GM06990 (cell line): ENCODE measurements at regions not wholly inside any gene's neighbourhood (a gene's known extent, or its start where the extent isn't known, plus 50 kb on each side); places are given as distances from the start of the nearest gene placed in this dataset.

Source experiments
- DNase-seq: peaks from one replicate; pipeline ENCODE4 v3.0.0-alpha.2; 2011; ENCODE audit not compliant: insufficient read length; ENCODE audit errors: extremely low read depth
- H3K27me3 ChIP-seq: replicated peaks from 2 replicates; pipeline ENCODE4 v1.6.0; 2011; ENCODE audit warnings: low read length; ENCODE audit not compliant: control insufficient read depth, insufficient read depth
- H3K36me3 ChIP-seq: 2 replicates; pipeline ENCODE4 v1.5.1; 2011; ENCODE audit warnings: low read length; ENCODE audit not compliant: control insufficient read depth, insufficient read depth
- H3K4me3 ChIP-seq: replicated peaks from 2 replicates; pipeline ENCODE4 v1.5.1; 2011; ENCODE audit warnings: low read depth, mild to moderate bottlenecking, control low read depth, low read length
- TF ChIP-seq, protein P1 (sequence below): IDR thresholded peaks from 2 replicates; pipeline ENCODE4 v1.5.1; 2011; ENCODE audit warnings: low read length, control low read depth, mild to moderate bottlenecking, inconsistent platforms; ENCODE audit not compliant: insufficient read depth, poor library complexity, severe bottlenecking

DNA sequence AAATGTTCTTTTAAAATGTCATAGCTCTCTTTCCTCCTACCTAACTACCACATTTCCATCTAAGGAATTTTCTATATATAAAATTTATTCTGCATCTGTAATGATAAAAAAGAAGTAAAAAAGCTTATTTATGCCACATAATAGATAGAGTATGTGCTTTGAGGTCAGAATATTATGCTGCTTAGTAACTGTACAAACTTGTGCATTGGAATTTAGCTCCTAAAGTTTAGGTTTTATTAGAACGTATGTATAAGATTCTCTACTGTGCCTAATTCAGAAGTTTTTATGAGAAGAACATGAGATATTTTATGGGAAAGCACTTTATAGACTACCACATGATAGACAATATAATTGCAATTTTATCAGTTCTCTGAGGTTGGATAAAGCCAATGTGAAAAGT is 384.6 kb downstream of the SLC16A7 start:
- Histone ChIP-seq H3K36me3 (no peaks in the 10 kb centered on the region), H3K27me3 (no peaks in the 10 kb centered on the region), H3K4me3 (no peak overlapping the region)
- DNase-seq: no peak
- TF ChIP-seq, protein P1, sequence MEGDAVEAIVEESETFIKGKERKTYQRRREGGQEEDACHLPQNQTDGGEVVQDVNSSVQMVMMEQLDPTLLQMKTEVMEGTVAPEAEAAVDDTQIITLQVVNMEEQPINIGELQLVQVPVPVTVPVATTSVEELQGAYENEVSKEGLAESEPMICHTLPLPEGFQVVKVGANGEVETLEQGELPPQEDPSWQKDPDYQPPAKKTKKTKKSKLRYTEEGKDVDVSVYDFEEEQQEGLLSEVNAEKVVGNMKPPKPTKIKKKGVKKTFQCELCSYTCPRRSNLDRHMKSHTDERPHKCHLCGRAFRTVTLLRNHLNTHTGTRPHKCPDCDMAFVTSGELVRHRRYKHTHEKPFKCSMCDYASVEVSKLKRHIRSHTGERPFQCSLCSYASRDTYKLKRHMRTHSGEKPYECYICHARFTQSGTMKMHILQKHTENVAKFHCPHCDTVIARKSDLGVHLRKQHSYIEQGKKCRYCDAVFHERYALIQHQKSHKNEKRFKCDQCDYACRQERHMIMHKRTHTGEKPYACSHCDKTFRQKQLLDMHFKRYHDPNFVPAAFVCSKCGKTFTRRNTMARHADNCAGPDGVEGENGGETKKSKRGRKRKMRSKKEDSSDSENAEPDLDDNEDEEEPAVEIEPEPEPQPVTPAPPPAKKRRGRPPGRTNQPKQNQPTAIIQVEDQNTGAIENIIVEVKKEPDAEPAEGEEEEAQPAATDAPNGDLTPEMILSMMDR: no peak

DNA sequence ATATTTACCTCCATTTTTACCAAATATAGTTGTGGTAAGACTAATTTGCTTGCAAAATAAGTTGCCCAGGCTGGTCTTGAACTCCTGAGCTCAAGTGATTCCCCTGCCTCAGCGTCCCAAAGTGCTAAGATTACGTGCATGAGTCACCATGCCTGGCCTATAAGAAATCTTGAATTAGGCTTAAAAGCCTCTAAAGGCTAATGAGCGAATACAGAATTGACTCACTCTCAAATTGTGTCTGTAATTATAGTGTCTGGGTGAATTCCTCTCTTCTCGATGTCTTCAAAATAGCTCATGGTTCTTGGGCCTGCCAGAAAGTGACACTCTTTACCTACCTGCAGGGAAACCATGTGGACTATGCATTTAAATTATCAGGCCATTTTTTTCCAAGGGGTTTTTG is 403.5 kb downstream of the SLC16A7 start:
- no peaks in the 10 kb centered on the region for H3K36me3 ChIP-seq
- TF ChIP-seq, protein P1: no peak
- no peaks in the 10 kb centered on the region for H3K27me3 ChIP-seq
- no peak for DNase-seq
- H3K4me3 ChIP-seq: no peak overlapping the region

- TF ChIP-seq, protein P1: no peak
- no peak for DNase-seq
- H3K27me3 ChIP-seq: no peaks in the 10 kb centered on the region
- H3K4me3 ChIP-seq: no peak overlapping the region
- H3K36me3 ChIP-seq: no peaks in the 10 kb centered on the region
Measured at GRCh38 chr12:60010486-60010885, 414.7 kb downstream of the SLC16A7 start.

DNA sequence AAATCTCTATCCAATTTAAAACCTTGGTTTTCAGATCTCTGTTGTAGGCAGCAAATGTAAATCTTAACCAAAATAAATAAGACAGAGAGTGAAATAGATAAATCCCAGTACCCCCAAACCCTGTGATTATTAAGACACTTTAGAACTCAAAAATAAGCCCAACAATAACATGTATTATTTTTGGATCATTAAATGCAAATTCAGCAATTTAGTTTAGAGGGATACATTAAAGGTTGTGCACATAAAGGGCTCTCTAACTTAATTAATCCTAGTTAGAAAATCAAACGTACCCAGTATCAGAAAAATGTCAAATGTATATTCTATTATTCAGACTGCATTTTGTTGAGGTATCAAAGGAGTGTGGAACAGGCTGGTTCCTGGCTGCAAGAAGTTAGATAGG is 416.8 kb downstream of the SLC16A7 start:
- H3K27me3 ChIP-seq: no peaks in the 10 kb centered on the region
- no peaks in the 10 kb centered on the region for H3K36me3 ChIP-seq
- no peak overlapping the region for H3K4me3 ChIP-seq
- TF ChIP-seq, protein P1: no peak
- no peak for DNase-seq

GRCh38 chr12:60014436-60014835 is 418.6 kb downstream of the SLC16A7 start:
- no peak for DNase-seq
- H3K36me3 ChIP-seq: no peaks in the 10 kb centered on the region
- H3K4me3 ChIP-seq: no peak overlapping the region
- TF ChIP-seq, protein P1: no peak
- no peaks in the 10 kb centered on the region for H3K27me3 ChIP-seq

GRCh38 chr12:60020068-60020467 is 424.2 kb downstream of the SLC16A7 start:
- H3K27me3 ChIP-seq: no peaks in the 10 kb centered on the region
- DNase-seq: no peak
- TF ChIP-seq, protein P1: no peak
- H3K36me3 ChIP-seq: no peaks in the 10 kb centered on the region
- no peak overlapping the region for H3K4me3 ChIP-seq
